ENCODE measurements at regions not wholly inside any gene's neighbourhood (a gene's known extent, or its start where the extent isn't known, plus 50 kb on each side); places are given as distances from the start of the nearest gene placed in this dataset.
"Not testable (repeated sequence)": the region's sequence is repeated elsewhere in the genome, so short reads cannot be mapped to it uniquely, and the experiment has no call there.

DNA sequence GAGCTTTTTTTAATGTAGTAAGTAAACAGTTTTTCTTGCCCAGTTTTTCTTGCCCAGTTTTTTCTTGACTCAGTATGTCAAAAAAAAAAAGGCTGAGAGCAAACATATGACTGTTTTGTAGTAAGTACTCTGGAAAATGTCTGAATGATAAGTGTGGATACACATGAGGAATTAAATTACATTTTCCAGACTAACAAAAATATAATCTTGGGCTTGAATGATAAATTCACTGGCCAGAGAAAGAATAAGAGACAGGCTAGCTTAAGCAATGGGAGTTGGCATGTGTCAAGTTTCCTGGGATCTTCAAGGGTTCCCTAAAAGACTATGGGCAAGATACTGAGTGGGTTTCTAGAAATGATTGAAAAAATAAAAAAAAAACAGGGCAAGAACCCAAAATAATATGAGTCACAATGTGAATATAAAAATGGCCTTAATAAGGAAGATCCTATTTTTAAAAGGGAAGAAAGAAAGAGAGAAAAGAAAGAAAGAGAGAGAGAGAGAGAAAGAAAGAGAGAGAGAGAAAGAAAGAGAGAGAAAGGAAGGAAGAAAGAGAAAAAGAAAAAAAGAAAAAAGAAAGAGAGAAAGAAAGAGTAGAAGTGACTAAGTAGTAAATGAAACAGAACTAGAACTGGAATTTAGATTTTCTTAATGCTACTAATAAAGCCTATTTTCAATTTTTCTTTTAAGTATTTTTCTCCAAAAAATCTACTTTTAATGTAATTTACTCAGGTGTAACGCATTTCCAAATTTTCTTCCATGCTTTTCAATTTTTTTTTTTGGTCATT, 60.2 kb downstream of the TFPI2 start:
- no peak for DNase-seq

DNA sequence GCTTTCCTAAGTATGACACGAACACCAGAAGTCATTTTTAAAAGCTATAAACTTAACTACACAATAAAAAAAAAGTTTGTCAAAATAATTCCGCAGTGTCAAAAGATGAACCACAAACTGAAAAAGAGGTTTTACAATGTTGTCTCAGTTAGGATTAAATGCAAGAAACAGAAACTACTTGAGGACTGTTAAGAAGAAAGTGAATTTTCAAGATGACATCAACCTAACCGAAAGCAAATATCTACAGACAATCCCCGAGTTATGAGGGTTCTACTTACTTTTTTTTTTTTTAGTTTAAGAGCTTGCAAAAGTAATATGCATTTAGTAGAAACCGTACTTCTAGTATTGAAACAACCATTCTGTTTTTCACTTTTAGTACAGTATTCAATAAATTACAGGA, 62.3 kb downstream of the TFPI2 start:
- no peak for DNase-seq

DNA sequence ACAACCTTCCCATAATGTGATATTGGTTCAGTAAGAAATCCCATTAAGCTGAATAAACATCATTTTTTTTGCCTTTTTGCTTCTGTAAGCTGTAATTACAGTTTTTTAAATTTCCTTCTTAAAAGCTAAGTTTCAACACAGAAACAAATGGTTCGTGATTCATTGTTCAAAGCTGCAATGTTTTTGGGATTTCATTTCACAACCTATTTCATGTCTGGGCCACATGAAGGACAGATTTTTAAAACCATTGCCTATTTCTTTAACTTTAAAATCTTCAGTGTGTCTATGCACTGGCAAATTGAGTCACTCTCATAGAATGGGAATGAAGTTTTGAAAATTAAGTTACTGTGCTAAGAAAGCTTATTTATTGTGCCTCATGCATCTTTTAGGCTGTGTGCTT, 66.9 kb downstream of the TFPI2 start:
- DNase-seq: no peak

DNA sequence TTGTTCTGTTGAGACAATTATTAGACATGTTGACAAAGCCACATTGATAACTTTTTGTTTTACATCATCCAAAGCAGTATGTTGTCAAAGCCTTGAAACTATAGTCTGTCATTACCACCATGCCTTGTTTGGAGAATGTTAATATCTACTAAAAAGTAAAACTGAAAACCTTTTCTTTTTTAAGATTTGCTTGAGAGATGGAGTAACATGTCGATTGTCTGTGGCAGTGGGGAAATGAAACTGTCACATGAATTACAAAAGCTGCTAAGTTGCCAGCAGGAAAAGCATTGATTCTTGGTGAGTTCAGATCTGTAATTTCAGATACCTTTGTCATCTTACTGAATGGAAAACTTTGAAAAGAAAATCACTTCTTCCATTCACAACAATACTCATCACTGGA, 69.1 kb downstream of the TFPI2 start:
- no peak for DNase-seq

DNA sequence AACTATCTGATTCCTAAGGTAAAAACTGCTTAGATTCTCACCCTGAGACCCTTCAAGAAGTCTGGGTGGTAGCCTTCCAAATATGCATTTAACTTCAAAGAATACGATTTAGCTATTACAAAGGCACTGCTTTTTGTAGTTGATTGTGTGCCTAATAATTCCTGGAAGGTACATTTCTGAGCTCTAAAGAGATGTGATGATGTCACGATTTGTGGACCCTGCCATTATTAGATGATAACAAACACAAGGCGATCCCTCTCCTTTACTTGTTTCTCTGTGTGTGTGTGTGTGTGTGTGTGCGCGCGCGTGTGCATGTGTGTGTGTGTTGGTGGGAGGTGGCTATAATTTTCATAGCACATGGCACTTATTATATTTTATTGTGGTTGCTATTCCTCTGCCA, 70.9 kb downstream of the TFPI2 start:
- DNase-seq: no peak

DNA sequence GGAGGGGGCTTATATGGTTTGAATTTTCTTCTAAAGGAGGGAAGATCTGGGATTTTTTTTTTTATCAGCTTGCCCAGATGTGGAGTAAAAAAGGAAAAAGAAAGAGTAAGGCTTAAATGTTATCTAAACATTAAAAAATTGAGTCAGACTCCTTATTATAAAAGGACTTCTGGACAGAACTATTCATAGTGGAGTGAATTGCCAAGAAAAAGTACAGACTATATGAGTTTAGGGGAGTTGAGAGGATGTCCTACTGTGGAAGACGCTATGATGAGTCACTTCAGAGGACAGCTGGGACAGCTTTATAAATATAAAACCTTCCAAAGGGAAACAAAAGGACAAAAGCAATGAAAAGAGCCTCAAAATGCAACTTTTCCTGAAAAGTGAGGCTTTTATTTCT, 73.0 kb downstream of the TFPI2 start:
- no peak for DNase-seq

DNA sequence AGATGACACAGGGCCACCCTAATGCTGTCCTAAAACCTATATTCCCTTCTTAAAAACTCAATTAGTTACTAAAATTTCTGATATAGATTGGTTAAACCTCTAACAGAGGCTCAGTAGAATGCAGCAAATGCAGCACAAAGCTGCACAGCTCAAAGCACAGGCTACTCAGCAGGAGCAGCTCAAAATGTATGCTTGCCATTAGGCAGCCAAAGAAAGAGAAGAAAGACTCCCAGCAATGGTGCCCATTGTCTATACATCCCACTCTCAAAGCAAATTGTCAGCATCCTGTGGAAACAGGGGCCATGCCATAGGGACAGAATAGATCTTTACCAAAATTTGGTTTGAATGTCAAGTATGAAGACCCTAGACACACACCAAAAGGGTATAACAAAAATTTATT, 73.5 kb downstream of the TFPI2 start:
- DNase-seq: no peak

DNA sequence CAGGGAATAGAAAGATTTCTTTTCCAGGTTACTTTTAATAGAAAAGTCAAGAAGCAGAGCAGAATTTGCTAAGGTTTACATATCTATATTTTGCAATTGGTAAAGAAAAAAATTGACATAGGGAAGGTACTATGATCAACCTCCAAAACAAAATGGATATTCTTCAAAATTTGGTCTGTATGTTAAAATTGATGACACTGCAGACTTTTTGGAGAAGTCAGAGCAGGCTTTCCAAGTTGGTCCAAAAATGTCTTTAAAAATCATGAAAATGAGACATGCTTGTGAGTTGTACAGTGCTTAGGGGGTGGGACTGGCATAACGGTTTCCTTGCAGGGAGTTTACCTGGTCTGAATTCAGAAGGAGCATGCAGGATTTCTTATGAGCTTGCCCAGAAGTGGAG, 77.0 kb downstream of the TFPI2 start:
- DNase-seq: no peak

DNA sequence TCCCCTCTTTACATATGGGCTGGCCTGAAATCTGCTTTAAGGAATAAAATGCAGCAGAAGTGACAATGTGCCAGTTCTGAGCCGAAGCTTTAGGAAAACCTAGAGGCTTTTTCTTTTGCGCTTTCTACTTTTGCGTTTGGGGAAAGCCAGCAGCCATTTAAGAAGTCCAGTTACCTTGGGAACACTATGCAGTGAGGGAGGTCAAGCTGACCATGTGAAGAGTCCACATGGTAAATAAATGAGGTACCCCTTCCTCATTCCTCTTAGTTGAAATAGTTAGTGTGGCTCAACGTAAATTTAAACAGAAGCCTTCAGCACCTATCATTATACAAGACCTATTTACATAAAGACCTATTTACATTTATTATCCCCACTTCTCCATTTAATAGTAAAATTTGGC, 78.5 kb downstream of the TFPI2 start:
- no peak for DNase-seq

DNA sequence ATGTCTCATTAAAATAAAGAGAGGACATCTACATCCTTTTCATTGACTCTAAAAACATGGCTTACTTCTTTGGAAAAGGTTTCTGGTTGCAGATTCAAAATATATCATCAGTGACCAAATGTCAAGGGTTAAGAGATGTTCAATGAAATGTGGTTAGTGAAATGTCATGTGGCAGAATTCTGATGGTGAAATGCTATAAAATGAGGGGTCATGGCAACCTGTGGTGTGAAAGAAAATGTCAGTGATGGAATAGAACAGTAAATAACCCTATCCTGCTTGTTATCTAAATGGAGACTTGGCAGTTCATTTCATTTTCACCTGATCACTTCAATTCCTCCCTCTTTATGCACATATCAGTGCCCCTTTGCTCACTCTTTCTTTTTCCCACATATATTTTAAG, 79.4 kb downstream of the TFPI2 start:
- DNase-seq: no peak

DNA sequence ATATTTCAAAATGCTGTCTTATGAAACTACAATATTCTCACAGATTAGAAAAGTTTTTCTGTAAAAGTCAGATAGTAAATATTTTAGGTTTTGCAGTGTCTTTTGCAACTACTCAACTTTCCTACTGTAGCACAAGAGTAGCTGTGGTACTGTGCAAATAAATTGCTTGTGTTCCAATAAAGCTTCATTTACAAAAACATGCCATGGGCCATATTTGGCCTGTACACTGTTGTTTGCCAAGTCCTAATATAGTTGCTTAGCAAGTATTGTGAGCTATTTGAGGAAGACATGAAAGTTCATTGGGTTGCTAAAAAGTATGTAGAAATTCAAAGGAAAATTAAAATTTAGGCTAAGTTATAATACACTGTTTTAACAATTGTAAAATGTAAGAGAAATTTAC, 80.0 kb downstream of the TFPI2 start:
- DNase-seq: no peak

DNA sequence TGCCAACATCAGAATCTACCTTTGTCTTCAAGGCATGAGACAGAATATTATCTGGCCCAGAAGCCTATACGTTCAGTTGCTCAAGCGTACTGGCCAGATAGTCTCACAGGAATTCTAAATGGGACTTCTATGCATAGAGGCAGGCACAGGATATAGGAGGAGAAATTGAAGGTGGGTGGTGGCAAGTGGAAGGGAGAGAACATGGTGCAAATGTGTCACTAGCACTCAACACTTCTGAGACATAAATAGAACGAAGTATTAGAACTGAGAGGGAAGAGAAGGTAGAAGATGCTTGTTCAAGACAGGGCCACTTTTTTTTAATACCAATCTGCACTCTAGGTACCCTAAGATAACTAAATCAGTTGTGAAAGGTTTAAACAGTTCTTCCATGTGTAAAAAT, 85.8 kb downstream of the TFPI2 start:
- DNase-seq: no peak

DNA sequence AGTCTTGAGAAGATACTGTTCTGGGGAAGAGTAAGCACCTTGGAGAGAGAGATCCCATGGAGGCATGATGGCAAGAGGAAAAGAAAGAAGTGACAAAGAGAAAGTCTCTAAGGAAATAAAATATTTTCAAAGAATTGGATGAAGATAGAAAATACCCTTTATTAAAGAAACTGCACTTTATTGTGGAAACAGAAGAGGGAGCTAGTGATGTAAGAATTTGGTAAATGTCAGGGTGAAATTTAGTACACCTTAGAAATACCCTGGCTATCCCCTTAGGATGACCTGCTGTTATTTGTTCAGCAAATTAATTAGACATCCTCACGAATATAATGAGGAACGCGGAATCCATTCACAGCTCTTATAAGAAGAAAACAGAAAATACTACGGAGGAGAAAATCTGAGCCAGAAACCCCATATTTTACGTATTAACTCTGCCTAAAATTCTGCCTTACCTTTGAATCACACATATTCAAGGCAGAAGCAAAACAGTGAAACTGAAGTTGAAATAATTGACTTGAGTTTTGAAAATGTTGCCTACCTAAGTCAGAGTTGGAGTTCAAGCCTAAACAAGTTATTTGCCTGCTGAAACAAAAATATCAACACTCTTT, 90.7 kb downstream of the TFPI2 start:
- DNase-seq: no peak

DNA sequence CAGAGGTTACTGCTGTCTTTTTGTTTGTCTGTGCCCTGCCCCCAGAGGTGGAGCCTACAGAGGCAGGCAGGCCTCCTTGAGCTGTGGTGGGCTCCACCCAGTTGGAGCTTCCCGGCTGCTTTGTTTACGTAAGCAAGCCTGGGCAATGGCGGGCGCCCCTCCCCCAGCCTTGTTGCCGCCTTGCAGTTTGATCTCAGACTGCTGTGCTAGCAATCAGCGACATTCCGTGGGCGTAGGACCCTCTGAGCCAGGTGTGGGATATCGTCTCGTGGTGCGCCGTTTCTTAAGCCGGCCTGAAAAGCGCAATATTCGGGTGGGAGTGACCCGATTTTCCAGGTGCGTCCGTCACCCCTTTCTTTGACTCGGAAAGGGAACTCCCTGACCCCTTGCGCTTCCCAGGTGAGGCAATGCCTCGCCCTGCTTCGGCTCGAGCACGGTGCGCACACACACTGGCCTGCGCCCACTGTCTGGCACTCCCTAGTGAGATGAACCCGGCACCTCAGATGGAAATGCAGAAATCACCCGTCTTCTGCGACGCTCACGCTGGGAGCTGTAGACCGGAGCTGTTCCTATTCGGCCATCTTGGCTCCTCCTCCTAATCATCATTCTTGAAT, 97.4 kb downstream of the TFPI2 start:
- DNase-seq: not testable (repeated sequence)

DNA sequence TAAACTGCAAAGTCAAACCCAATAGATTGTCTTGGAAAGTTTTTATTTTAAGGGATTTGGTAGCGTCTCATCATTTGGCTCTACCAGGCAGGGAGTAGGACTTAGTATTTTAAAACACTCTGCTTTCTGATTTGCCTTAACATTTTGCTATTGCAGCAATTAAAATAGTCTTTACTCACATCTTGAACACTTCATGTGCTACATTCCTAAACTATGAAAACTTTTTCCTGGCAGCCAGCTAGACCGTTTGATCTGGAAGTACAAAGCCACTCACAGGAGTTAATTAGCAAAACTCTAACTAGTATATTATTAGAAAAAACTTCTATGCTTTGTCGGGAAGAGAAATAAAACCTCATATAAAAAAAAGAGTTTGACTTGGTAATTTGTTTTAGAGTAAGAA, 111.4 kb downstream of the TFPI2 start:
- DNase-seq: no peak

DNA sequence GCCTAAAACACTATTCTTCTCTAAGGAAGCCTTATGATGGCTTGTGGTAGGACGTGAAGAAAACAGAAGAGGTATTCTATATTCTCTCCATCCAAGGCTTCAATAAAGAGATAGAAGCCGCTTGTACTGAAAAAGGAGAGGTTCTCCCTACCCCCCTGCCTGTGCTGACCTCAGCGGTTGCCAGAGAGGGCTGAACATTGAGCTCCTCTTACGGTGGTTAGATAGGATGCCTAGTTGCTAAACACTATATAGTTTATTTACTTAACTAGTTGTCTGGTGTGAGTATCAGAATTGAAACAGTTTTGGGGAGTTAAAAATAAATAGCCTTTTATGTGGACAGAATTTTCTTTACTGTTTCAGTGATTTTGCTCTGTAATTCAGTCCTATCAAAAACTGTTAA, 112.2 kb downstream of the TFPI2 start:
- no peak for DNase-seq

DNA sequence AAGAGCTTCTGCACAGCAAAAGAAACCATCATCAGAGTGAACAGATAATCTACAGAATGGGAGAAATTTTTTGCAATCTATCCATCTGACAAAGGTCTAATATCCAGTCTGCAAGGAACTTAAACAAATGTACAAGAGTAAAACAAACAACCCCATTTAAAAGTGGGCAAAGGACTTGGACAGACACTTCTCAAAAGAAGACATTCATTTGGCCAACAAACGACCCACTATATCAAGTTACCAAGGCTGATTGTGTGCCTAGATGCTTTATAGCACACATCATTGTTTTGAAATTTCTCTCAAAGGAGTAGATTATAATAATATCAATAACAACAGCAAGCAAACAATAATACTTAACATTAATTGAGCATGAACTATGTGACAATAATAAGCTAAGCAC, 117.1 kb downstream of the TFPI2 start:
- DNase-seq: no peak

DNA sequence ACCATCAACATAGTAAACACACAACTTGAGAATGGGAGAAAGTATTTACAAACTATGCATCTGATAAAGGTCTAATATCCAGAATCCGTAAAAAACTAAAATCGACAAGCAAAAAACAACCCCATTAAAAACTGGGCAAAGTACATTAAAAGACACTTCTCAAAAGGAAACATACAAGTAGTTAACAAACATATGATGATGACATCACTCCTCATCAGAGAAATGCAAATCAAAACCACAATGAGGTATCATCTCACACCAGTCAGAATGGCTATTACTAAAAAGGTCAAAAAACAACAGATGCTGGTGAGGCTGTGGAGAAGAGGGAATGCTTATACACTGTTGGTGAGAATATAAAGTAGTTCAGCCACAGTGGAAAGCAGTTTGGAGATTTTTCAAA, 125.1 kb downstream of the TFPI2 start:
- DNase-seq: no peak

DNA sequence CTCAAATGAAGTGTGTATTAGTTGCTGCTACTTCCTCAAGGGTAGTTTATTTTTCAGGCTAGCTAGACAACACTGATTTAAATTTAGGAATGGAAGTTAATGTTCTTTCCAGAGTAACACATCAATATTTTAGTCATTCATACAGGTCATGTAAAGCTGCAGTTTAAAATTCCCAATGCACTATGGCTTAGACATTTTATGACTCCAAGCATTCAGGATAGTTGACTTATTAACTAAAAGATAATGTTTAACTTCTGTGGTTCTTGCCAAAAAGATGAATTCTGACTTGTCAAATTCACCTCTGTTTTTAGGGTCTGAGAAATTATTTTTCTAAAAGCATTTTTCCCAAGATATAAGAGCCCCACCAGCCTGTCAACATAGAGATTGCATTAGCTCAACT, 131.9 kb downstream of the TFPI2 start:
- DNase-seq: no peak

DNA sequence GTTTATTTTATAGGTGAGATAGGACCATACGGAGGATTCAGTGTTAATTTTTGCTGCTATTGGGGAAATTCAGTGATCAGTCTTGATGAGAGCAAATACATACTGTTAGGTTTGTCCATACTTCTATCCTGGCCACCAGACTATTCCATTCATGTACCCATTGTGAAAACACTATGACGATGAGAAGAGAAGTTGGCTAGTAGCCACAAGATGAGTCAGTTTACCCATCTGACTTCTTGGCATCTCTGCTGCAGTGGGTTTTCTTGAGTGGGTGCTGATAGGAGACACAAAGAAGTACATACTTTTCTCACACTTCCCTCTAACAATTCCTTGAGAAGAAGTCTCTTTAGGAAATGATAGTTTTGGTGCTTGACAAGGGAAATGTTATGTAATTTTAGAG, 133.1 kb downstream of the TFPI2 start:
- no peak for DNase-seq

DNA sequence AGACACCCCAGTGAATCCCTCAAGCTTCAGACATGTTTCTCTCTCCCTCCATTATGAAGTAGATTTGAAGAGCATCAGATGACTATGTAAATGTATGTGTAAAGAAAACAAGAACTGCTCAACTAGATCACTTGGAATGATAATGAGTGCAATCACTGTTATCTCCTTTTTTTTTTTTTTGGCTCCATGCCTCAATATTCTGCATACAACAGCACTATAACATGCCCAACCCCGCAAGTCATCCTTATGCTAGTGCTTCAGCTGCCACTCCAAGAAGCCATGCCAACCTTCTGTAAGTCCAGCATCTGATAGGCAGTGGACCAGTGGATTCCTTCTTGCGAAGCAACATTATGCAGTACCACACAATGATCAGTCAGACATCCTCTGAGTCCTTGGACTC, 133.7 kb downstream of the TFPI2 start:
- DNase-seq: no peak

DNA sequence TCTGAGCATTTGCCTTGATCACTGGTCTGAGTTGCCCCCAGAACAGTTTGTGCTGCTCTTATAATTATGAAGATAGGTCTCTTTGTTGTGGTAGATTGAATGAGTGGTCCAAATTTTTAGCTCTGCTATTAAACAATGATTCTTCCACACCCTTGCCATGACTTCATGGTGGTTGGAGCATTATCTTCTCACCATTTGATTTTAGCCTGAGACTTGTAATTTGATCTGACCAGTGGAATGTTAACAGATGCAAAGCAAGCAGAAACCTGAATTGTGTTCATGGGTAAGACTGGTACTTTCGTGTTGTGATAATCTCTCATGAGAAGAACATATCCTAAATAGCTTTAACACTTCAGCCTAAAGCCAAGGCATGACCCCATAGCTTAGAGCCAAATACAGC, 139.1 kb downstream of the TFPI2 start:
- no peak for DNase-seq

DNA sequence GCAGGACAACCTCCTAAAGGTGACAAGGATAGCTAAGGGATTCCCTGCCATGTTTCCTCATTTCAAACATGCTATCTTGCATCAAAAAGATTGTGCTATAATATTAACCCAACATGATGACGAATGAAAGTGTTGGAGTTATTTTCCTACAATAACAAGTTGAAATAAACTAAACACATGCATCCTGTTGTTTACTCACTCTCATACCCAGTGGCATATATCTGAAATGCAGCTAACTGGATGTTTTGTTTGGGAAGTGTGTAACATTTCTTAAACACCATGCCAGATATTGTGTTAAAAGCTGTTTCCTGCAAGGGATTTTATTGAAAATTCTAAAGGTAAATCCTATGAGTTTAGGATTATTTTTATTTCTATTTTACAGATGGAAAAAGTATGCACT, 139.6 kb downstream of the TFPI2 start:
- no peak for DNase-seq

All from hypothalamus (tissue), 51 donors.